GM21786 (cell line): ENCODE measurements at regions not wholly inside any gene's neighbourhood (a gene's known extent, or its start where the extent isn't known, plus 50 kb on each side); places are given as distances from the start of the nearest gene placed in this dataset.

Experiments
- ATAC-seq: cut with Tn5 transposase; IDR thresholded peaks from one replicate; pipeline ENCODE4 v1.9.1; 2021; ENCODE audit not compliant: unreplicated experiment

DNA sequence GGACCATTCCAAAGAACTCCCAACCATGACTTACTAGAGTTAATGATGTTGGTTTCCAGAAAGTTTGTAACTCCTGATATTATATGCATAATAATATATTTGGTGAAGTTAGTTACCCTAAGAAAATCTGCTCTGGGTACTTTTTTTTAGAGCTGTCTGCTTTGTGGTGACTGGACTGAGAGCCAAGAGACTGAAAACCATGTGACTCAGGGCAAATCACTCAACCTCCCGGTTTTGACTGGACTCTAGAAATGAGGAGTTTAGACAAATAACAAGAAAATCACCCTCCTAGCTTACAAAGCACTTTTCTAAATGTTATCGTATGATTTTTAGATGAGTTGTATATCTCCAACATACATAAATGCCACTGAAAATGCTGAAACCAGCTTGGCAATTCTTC lies 138.3 kb upstream of the RND3 start:
- ATAC-seq = no peak

DNA sequence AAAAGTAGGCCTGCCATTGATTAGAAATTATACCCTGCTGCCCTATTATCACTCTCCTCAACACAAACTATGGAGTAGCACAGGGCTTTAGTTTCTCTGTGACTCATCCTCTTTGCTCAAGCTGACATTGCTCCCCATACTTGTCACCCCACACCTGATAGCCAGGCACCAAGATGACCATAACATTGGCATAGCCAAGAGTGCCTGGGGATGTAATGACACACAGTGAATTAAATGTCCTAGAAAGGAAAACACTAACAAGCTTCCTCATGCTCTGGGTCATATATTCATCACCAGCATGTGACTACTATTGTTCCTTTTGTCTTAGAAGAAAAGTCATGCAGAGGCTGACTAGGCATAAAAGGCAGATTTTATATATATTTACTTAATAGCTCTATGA lies 137.8 kb upstream of the RND3 start:
- ATAC-seq = no peak

DNA sequence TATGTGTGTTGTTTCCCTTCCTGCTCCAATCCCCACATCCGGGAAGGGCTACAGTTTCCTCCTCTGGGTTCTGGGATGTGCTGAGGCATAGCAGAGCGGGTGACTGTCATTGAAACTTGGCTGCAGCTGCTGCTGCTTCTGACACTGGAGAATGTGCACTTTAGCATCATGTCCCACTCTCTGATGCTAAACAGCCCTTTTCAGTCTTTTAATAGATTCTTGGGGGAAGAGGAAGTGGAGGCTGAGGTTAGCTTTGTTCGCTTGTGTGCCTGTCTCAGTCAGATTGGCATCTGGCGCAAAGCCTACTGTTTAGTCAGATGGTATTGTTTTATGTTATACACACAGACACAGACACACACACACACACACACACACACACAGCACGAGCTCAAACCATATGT lies 136.5 kb upstream of the RND3 start:
- ATAC-seq = peak; percentile 80

DNA sequence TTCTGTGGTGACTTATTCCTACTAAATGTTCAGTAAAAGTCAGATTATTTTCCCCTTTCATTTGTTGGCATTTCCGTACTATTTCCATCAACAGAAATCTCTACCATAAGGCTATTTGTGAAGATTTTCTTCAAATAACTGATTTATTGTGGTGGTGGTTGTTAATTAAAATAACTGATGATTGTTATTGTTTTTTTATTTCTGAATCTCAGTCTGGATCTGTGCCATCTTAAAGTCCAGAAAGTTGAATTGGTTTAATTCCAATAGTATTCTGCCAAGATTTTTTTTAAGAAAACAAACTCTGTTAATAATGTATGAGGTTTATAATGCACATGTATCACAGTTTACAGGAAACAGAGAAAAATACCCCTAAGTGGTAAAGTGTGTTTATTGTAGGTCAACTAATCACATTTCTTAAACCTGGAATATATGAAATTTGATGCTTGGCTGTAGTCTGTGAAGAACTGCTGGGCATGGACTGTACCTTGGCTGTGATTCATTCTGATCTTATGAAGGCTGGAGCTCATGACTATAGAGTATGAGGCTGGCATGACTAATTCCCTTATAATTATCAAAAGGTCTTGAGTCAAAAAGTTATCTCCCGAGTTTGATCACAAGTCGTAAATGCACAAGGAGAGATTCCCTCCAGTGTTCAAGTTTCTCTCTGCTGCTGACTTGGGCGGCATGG lies 134.2 kb upstream of the RND3 start:
- ATAC-seq = no peak

DNA sequence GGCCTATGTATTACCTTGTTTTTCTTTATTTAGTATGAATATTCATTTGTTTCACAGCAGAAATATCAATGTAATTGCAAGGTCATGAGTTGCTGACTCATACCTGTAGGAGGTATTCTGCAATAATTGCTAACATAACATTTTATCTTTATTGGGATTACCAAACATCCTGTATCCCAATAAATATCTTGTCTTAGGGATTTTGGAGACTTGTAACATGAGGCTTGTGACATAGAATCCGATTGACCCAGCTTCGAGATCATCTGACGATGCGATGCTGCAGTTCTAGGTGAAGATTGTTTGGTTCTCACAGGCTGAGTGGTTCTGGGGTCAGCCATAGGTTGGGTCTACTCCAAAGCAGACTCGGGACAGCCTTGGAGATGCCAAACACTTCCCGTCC lies 133.4 kb upstream of the RND3 start:
- ATAC-seq = no peak

DNA sequence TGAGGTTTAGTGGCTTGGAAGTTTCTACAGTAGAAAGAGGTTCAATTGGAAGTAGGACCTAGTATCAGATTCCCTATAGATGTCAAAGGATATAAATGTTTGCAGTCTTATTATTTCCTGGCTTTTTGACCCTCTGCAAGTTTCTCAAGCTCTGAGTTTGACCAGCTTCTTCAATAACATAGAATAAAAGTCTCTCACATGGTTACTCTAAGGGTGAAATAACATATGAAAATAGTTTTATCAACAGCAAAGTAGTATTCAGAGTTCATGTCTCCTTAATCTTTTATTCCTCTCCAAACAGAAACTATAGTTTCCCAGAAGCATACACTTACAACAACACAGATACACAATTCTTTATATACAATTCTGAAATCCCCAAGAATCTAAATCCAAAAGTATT lies 132.9 kb upstream of the RND3 start:
- no peak for ATAC-seq

DNA sequence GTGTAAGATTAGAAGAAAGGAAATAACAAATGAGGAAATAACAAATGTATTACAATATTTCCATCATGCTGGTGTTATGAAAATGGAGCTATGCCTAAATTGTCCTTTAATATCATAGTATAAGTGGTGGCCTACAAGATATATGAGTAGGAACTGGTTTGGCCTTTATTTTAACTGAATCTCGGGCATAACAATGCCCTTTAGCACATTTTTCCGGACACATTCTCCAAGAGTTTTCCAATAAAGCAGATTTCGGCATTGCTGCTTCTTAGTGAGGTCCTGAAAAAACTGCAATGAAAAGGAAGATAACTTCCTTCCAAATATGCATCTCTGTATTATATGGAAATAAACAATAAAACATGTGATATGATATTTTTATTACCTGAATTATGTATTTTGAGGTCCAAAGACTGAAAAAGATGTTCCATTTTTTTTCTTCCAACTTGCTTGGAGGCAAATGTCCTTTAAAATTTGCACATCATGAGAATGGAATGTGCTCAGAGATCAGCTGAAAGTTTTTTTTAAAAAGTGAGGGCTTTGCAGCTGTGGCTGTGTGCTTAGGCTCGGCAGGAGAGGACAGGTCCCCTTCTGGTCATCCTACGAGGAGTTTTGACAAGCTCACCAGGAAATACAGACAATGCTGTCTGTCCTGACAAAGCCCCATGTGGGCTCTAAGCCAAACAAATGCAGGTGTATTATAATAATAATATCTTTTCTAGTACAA lies 132.3 kb upstream of the RND3 start:
- ATAC-seq = no peak

DNA sequence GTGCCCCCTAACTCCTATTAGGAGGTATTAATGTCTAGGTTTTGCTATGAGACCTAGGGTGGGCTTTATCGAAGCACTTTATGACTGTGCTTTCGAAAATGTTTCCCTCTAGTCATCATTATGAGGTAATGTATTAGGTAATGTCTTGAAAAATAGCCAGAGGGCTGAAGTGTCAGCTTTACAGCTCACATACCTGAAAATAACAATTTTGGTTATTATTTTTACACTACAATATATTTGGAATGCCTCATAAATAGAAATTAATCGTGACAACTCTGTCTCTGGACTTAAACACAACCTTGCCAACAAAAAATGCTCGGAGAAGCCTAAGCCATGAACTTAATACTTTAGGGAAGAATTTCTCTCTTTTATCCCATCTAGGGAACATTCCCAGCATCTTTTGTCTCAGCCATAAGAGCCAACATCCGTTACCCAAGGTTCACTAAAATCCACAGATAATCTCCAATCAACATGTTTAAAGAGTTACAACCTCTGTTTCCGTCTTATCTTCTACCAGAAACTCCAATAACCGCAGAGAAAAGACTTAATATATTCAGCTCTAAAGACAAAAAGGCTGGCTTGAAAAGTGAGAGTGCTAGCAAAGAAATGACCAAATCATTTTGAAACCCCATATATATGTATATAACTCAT lies 130.9 kb upstream of the RND3 start:
- no peak for ATAC-seq

DNA sequence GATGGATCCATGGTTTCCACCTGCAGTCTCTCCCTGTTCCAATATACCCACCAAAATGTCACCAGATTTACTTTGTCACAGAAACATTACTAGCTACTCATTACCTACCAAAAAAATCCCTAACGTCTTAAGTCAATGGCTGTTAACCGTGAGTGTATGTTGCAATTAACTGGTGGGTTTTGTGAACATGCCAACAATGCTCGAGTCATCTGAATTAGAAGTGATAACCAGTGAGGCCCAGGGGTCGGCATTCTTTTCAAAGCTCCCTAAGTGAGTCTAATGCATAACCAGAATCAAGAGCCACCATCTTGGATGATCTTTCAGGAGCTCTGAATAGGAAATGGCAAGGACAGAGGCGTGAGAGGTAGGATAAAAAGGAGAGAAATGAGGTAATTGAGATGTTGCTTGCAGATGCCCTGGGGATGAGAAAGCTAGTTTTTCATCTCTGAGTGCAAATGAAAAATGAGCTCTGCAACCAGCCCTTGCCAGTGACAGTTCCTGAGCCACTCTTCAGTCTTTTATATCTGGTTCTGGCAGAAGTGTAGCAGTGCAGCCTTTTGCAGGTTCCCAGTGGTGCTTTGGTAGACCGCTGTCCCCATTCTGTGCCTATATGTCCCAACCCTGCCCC lies 130.0 kb upstream of the RND3 start:
- ATAC-seq = no peak

DNA sequence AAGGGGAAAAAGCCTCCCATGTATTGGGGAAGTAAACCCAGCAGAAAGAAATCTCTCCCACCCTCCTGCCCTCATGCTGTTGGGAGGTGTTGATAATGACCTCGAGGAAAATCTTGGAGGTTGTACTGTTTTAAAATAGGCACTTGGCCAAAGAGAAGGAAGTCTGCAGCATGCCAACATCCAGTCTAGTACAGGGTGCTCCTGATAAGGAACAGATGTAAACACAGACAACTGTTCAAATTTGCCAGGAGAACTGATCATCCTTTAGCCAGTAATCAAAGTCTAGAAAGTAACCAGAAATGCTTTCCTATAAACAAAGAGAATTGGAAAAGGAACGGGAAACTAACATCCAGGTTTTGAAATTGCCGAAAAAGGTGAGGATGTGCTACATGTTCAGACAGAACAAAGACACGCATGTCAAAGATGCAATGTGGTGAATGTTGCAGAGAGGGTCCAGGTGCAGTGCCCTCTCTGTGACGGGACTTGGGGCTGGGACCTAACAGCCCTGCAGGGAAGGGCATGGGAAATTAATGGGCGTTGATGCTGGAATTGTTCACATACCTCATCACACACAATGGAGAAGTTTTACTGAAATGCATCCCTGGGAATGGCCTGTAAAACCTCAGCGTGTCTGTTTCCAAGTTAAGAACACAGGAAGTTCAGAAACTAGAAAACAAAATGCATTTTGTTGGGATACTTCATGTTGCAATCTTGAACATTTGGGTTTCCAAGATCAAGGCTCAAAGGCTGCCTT lies 125.7 kb upstream of the RND3 start:
- no peak for ATAC-seq

DNA sequence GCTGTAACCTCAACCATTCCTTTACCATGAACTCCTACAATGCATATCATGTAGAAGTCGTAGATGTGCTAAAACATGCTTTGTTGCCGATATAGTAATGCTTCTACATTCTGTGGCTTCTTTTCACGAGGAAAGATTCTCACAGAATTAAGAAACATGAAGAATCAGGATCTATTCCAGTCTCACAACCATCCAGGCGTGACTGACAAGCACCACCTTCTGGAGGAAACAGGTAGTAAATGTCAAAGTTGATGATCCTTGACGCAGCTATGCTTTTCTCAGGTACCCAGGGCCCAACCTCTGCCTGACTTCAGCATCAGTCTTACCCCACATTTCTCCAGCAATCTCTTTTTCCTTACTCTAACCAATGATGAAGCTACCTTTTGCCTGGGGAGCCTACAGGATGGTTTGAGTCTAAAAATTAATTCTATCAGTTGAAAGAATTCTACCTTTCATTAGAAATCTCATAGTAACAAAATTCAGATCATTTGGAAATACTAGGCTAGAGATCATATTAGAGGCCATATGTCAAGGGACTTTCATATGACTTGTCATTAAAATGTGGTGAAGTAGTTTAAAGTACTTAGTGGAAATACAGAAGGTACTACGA lies 123.3 kb upstream of the RND3 start:
- ATAC-seq = peak; percentile 71

DNA sequence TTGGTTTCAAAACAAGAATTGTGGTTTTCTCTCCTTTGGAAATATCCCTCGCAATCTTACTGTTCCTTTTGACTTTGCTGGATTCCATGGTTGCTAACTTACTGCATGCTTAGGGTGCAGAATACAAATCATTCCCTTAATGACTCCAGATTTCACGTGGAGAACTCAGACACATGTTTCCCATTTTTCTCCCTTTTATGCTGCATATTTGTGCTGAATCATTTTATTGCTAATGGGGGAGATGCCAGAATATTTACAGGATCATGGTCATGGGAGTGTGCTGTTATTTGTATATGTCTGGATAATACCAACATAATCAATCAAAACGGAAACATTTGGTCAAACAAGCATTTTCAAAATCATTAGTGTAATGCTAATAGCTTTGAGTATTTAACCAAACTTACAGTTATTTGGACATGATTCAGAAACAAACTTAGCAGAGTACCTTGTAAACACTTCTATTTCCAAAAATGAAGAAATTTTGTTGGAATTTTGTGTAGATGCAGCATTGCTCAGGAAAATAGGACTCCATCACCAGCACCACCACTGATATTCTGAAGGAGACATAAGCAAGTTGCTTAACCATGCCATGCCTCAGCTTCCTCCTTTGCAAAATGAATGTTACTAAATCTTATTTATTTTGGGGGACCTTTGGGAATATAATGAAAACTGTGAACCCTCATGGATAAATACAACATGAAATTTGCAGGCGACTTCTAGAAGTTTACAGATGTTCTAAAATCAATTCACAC lies 122.5 kb upstream of the RND3 start:
- no peak for ATAC-seq

DNA sequence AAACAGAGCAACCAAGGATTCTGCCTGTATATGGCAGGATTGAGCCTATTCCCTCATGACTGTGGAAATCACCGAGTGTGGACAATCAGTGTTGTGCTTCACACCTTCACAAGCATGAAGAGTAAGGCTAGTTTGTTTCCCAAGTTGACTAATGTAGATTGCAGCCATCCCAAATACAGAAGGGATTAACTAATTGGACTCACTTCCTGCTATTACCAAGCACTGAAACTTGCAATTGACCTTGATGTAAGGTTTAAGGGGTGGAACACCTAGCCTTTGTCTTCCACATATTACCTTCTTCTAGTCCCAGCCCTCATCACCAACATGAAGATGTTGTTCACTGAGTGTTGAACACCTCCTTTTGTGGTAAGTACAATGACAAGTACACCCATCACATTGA lies 120.9 kb upstream of the RND3 start:
- no peak for ATAC-seq

DNA sequence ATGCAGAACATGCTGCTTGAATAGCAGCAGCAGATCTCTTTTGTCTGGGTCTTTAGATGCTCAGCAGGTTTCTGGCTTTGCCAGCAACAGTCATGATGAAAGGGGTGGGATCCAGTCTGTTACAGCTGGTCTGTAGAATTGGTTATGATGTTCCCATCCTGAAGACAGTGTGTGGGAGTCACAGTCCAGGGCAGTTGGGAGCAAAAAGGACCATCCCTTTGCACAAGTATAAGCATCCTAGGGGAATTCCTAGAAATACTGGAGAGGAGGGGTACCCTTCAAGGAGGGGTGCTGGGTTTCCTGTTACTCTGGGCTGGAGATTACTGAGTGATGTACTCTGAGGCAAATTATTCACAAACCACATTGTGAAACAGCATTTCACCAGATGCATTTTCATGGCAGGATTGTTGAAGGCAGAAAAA lies 119.9 kb upstream of the RND3 start:
- ATAC-seq = no peak

DNA sequence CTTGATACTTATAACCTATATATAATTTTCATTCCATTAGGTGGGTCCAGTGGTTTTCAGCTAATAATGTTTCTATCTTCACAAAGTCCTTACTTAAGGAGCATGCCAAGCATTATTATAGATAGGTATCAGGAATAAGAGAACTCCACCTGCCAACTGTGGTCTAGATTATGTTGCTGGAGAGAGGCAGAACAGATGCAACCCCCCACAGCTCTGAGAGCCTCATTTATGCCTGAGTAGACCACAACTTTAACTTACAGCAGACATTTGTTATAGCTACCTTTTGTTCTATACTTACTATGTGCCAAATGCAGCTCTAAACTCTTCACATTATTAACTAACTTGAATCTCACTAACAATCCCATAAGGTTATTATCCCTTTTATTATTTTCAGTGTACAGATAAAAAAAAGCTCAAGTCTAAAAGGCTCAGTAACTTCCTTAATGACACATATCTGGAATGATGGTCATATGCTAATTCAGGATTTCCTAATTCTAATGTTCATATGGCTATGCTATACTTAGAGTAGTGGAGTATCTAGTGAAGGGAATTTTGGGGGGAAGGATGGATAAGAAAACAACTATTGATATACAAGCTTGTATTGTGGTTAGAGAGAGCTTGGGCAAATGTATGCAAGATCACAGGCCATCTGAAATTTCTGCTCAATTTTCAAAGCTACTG lies 119.1 kb upstream of the RND3 start:
- no peak for ATAC-seq

DNA sequence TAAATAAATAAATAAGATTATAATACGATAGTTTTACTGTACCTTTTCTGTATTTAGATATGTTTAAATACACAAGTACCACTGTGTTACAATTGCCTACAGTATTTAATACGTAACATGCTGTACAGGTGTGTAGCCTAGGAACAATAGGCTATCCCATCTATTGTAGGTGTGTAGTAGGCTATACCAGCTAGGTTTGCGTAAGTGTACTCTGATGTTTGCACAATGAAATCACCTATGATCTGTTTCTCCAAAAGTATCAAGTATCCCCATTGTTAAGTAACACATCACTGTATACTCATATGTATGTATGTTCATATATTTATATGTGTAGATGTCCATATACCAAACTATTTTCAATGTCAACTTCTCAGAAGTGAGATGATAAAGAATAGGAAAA lies 118.2 kb upstream of the RND3 start:
- ATAC-seq = no peak

DNA sequence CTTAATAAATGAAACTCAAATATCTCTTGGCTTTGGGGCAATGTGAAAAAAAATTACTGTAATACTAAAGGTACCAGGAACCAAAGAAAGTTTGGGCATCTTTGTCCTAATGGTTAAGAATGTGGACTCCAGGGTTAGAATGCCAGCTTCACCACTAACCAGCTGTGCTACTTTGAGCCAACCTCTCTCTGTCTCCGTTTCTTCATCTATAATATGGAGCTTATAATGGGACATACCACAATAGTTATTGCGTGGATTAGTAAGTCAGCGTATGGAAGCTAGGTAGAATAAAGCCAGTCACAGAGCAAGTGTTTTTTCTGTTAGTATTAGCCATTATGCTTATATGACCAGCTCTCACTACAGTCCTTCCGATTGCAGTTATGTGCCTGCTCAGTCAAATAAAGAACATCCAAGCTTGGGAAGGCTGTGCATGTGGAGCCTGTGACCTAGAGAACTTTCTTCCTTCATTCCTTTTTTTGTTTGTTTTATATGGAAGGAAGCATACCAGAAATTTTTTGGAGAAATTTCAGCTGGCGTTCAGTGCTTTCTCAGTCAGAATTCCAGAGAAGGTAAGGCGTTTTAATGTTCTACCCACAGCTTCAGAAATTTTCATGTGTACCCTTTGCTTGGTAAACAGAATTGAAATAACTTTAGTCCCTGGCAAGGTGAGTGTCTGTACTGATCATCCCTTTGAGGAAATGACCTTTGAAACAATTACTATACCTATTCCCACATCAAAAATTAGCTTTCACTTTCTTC lies 114.0 kb upstream of the RND3 start:
- no peak for ATAC-seq

DNA sequence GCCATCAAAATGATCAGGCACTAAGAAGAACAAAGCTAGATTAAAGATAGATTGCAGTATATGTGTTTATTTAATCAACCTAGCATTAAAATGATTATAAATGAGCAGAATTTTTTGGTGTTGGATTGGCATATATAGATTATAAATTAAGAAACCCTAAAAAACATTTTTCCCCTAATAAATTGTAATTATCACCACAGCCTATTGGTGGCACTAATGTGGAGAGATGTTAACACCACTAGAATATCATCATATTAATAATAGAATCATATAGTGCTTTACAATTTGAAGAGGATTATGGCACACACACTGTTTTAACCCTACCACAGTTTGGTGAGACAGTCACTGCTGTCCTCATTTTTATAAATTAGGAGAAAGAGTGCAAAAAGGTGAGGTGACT lies 112.4 kb upstream of the RND3 start:
- no peak for ATAC-seq

DNA sequence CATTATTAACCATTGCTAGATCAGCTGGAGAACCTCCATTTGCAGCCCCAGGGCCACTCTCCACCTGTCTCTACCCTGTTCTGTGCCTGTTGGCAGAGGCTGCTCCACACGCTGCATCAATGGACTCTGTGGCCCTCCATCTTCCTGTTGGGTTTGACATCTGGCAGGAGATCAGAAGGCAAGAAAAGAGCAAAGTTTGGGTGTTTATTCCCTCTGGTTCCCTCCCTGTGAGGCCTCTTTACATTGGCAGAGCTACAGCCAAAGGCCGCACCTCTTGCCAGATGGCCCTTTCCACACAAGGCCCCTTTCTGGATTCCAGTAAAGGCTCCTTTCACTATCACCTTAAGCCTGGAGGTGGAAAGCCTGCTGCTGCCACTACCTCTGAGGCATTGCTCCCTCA lies 110.9 kb upstream of the RND3 start:
- ATAC-seq = no peak
